H9 (cell line): ENCODE measurements at regions not wholly inside any gene's neighbourhood (a gene's known extent, or its start where the extent isn't known, plus 50 kb on each side); places are given as distances from the start of the nearest gene placed in this dataset.

ENCODE experiments used
- DNase-seq: peaks from one replicate; pipeline ENCODE4 v3.0.0-alpha.2; 2017
- H2AFZ ChIP-seq: one replicate; pipeline ENCODE4 v1.6.1; 2013; ENCODE audit warnings: mild to moderate bottlenecking, low read length, control low read depth, moderate library complexity
- H2AK5ac ChIP-seq: 2 replicates; pipeline ENCODE4 v1.6.1; 2013; ENCODE audit warnings: low read length, control low read depth, mixed read lengths; ENCODE audit not compliant: insufficient read length
- H2BK120ac ChIP-seq: one replicate; pipeline ENCODE4 v1.6.1; 2013; ENCODE audit warnings: low read depth, mild to moderate bottlenecking, low read length, control low read depth, inconsistent platforms; ENCODE audit not compliant: poor library complexity, severe bottlenecking
- H2BK12ac ChIP-seq: 2 replicates; pipeline ENCODE4 v1.6.1; 2013; ENCODE audit warnings: low read length, control low read depth, mixed read lengths, low read depth; ENCODE audit not compliant: insufficient read length
- H2BK15ac ChIP-seq: 2 replicates; pipeline ENCODE4 v1.6.1; 2013; ENCODE audit warnings: low read depth, low read length, control low read depth
- H2BK20ac ChIP-seq: one replicate; pipeline ENCODE4 v1.6.1; 2013; ENCODE audit warnings: low read depth, mild to moderate bottlenecking, low read length, control low read depth, inconsistent platforms; ENCODE audit not compliant: poor library complexity, severe bottlenecking
- H2BK5ac ChIP-seq: 2 replicates; pipeline ENCODE4 v1.6.1; 2013; ENCODE audit warnings: low read length, control low read depth, mixed read lengths; ENCODE audit not compliant: insufficient read length
- H3K14ac ChIP-seq: 2 replicates; pipeline ENCODE4 v1.6.1; 2013; ENCODE audit warnings: low read length, control low read depth; ENCODE audit not compliant: insufficient read depth
- H3K18ac ChIP-seq: 2 replicates; pipeline ENCODE4 v1.6.1; 2013; ENCODE audit warnings: low read depth, mild to moderate bottlenecking, mixed read lengths, low read length, control low read depth; ENCODE audit not compliant: insufficient read length
- H3K23ac ChIP-seq: 2 replicates; pipeline ENCODE4 v1.6.1; 2013; ENCODE audit warnings: low read length, control low read depth, mixed read lengths, low read depth; ENCODE audit not compliant: insufficient read length
- H3K23me2 ChIP-seq: 2 replicates; pipeline ENCODE4 v1.6.1; 2013; ENCODE audit warnings: low read depth, mild to moderate bottlenecking, mixed read lengths, low read length, control low read depth; ENCODE audit not compliant: insufficient read length, poor library complexity, severe bottlenecking
- H3K27ac ChIP-seq: 2 replicates; pipeline ENCODE4 v1.5.1; 2013; ENCODE audit warnings: low read length, control low read depth, mixed read lengths, low read depth; ENCODE audit not compliant: insufficient read length
- H3K27me3 ChIP-seq: 2 replicates; pipeline ENCODE4 v1.6.1; 2013; ENCODE audit warnings: low read length, control low read depth, inconsistent platforms; ENCODE audit not compliant: insufficient read depth
- H3K4ac ChIP-seq: 2 replicates; pipeline ENCODE4 v1.6.1; 2013; ENCODE audit warnings: low read depth, mild to moderate bottlenecking, control low read depth, inconsistent platforms, low read length, moderate library complexity
- H3K4me1 ChIP-seq: 2 replicates; pipeline ENCODE4 v1.6.1; 2013; ENCODE audit warnings: low read length, control low read depth, inconsistent platforms; ENCODE audit not compliant: insufficient read depth
- H3K4me2 ChIP-seq: 2 replicates; pipeline ENCODE4 v1.6.1; 2013; ENCODE audit warnings: low read length, control low read depth, mixed read lengths; ENCODE audit not compliant: insufficient read length, insufficient read depth
- H3K56ac ChIP-seq: 2 replicates; pipeline ENCODE4 v1.6.1; 2013; ENCODE audit warnings: low read depth, mild to moderate bottlenecking, mixed read lengths, low read length, control low read depth; ENCODE audit not compliant: insufficient read length
- H3K79me1 ChIP-seq: 2 replicates; pipeline ENCODE4 v1.6.1; 2013; ENCODE audit warnings: low read depth, mild to moderate bottlenecking, moderate library complexity, low read length, control low read depth, inconsistent platforms; ENCODE audit not compliant: insufficient read depth, poor library complexity, severe bottlenecking
- H3K79me2 ChIP-seq: 2 replicates; pipeline ENCODE4 v1.6.1; 2013; ENCODE audit warnings: low read length, control low read depth, inconsistent platforms; ENCODE audit not compliant: insufficient read depth
- H3K9ac ChIP-seq: 2 replicates; pipeline ENCODE4 v1.6.1; 2013; ENCODE audit warnings: low read length, control low read depth, mixed read lengths; ENCODE audit not compliant: insufficient read length; ENCODE audit errors: extremely low read depth
- H3K9me3 ChIP-seq: one replicate; pipeline ENCODE4 v1.6.1; 2013; ENCODE audit warnings: low read depth, low read length, inconsistent platforms; ENCODE audit not compliant: control insufficient read depth
- H3T11ph ChIP-seq: one replicate; pipeline ENCODE4 v1.6.1; 2013; ENCODE audit warnings: mild to moderate bottlenecking, low read length, control low read depth, inconsistent platforms
- H4K20me1 ChIP-seq: one replicate; pipeline ENCODE4 v1.6.1; 2013; ENCODE audit not compliant: control insufficient read depth, insufficient read length, insufficient read depth
- H4K5ac ChIP-seq: 2 replicates; pipeline ENCODE4 v1.6.1; 2013; ENCODE audit warnings: low read depth, mild to moderate bottlenecking, mixed read lengths, low read length, control low read depth; ENCODE audit not compliant: insufficient read length
- H4K8ac ChIP-seq: replicated peaks from 2 replicates; pipeline ENCODE4 v1.6.1; 2013; ENCODE audit warnings: low read length, control low read depth, mixed read lengths, low read depth; ENCODE audit not compliant: insufficient read length
- H4K91ac ChIP-seq: 2 replicates; pipeline ENCODE4 v1.6.1; 2013; ENCODE audit warnings: low read depth, mild to moderate bottlenecking, moderate library complexity, mixed read lengths, low read length, control low read depth; ENCODE audit not compliant: insufficient read length
- H3K27ac Mint-ChIP-seq, 3 experiments: 2 replicates in 2 of 3; 3 replicates in 1 of 3; pipeline ENCODE4 v1.8.0; 2020 to 2021; ENCODE audit warnings: mixed read lengths in 3 of 3, mild to moderate bottlenecking in 1 of 3, moderate library complexity in 1 of 3
- H3K27me3 Mint-ChIP-seq: 2 replicates; pipeline ENCODE4 v1.8.0; 2021; ENCODE audit warnings: low read depth, mild to moderate bottlenecking, moderate library complexity, mixed read lengths
- H3K36me3 Mint-ChIP-seq, 3 experiments: 2 replicates in 2 of 3; 3 replicates in 1 of 3; pipeline ENCODE4 v1.8.0; 2020 to 2021; ENCODE audit warnings: low read depth in 3 of 3, mixed read lengths in 3 of 3; ENCODE audit not compliant: insufficient read depth in 1 of 3
- H3K4me1 Mint-ChIP-seq, 2 experiments: 2 replicates each; pipeline ENCODE4 v1.8.0; 2020; ENCODE audit warnings: mixed read lengths in 2 of 2
- H3K4me3 Mint-ChIP-seq, 2 experiments: 2 replicates in 1 of 2; 3 replicates in 1 of 2; pipeline ENCODE4 v1.8.0; 2020 to 2021; ENCODE audit warnings: mild to moderate bottlenecking in 2 of 2, mixed read lengths in 2 of 2, moderate library complexity in 1 of 2
- H3K9me3 Mint-ChIP-seq, 2 experiments: 2 replicates in 1 of 2; 3 replicates in 1 of 2; pipeline ENCODE4 v1.8.0; 2020; ENCODE audit warnings: mild to moderate bottlenecking in 2 of 2, mixed read lengths in 2 of 2, moderate library complexity in 1 of 2
- WGBS: extraction: QIAGEN DNeasy Blood & Tissue Kit; methylation state at CpG from one replicate; pipeline ENCODE4 v1.1.7; 2013; ENCODE audit warnings: missing lambda C conversion rate, low lambda C conversion rate, mixed read lengths; ENCODE audit not compliant: insufficient read length; ENCODE audit errors: extremely low coverage; 5-methylcytosine and 5-hydroxymethylcytosine counted together
- TF ChIP-seq, protein P1 (sequence below): fragments of 200-600 bp; sonication (generic); conservative IDR thresholded peaks from 3 replicates; pipeline ENCODE4 v1.8.0; 2021; ENCODE audit warnings: antibody characterized with exemption, mild to moderate bottlenecking

DNA sequence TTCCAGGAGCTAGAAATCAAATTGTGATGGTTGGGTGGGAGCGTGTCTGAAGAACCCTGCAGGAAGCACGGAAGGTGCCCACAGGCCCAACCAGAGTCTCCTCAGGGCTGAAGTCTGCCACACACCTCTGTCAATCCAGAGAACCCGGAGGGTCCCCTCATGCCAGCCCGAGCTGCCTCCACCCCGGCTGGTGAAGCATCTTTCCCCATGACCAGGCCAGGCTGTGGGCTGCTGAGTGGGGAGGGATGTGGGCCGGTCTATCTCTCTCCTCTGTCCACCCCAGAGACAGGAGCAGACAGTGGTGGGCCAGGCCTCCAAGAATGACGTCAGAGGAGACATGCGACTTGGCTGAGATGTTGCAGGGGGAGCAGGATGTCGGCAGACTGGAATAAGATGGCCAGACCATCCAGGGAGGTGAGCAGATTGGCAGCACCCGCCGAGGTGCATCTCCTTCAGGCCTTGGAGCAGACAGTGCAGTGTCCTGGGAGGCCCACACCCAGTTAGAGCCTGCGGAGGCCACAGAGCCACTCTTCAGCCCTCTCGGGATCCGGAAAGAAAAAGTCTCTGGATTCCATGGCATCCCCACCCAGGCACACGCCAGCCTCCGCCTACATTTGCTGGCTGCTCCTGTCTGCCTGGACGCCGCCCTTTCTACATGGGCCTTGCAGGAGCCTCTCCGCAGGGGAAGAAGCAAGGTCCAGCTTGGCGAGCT, 1524.9 kb downstream of the BRD1 start:
- H4K8ac ChIP-seq: no peak overlapping the region
- peaks cover 0 to 4% of the 10 kb centered on the region in 2 experiments; a peak in 1 of 5 replicates for H3K9me3 Mint-ChIP-seq
- no peak overlapping the region for H2BK20ac ChIP-seq
- no peaks in the 10 kb centered on the region for H3K79me1 ChIP-seq
- H2BK12ac ChIP-seq: no peak overlapping the region
- no peak overlapping the region for H4K5ac ChIP-seq
- H2AK5ac ChIP-seq: no peak overlapping the region
- H3K27ac Mint-ChIP-seq: no peak overlapping the region
- no peaks in the 10 kb centered on the region for H3K79me2 ChIP-seq
- H3K4me1 Mint-ChIP-seq: peaks cover 15 to 29% of the 10 kb centered on the region in 2 experiments
- H3K27me3 Mint-ChIP-seq: peaks cover 9% of the 10 kb centered on the region
- H3K23ac ChIP-seq: no peak overlapping the region
- H4K91ac ChIP-seq: no peak overlapping the region
- no peaks in the 10 kb centered on the region for H3K27me3 ChIP-seq
- H3K56ac ChIP-seq: no peak overlapping the region
- H2AFZ ChIP-seq: no peak overlapping the region
- no peaks in the 10 kb centered on the region for H3K36me3 Mint-ChIP-seq
- no peak overlapping the region for H3K9ac ChIP-seq
- H3K14ac ChIP-seq: no peak overlapping the region
- H2BK5ac ChIP-seq: no peak overlapping the region
- no peak overlapping the region for H3K4me2 ChIP-seq
- H3K4me3 Mint-ChIP-seq: no peak overlapping the region
- no peaks in the 10 kb centered on the region for H4K20me1 ChIP-seq
- H2BK15ac ChIP-seq: no peak overlapping the region
- H3T11ph ChIP-seq: no peak overlapping the region
- no peaks in the 10 kb centered on the region for H3K4me1 ChIP-seq
- no peak overlapping the region for H3K18ac ChIP-seq
- no CpG with 5 or more reads among the region's 20 CpGs for WGBS
- H3K4ac ChIP-seq: no peak overlapping the region
- H2BK120ac ChIP-seq: no peak overlapping the region
- TF ChIP-seq, protein P1, sequence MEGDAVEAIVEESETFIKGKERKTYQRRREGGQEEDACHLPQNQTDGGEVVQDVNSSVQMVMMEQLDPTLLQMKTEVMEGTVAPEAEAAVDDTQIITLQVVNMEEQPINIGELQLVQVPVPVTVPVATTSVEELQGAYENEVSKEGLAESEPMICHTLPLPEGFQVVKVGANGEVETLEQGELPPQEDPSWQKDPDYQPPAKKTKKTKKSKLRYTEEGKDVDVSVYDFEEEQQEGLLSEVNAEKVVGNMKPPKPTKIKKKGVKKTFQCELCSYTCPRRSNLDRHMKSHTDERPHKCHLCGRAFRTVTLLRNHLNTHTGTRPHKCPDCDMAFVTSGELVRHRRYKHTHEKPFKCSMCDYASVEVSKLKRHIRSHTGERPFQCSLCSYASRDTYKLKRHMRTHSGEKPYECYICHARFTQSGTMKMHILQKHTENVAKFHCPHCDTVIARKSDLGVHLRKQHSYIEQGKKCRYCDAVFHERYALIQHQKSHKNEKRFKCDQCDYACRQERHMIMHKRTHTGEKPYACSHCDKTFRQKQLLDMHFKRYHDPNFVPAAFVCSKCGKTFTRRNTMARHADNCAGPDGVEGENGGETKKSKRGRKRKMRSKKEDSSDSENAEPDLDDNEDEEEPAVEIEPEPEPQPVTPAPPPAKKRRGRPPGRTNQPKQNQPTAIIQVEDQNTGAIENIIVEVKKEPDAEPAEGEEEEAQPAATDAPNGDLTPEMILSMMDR: no peak
- no peak for DNase-seq
- H3K23me2 ChIP-seq: no peaks in the 10 kb centered on the region
- H3K27ac ChIP-seq: no peak overlapping the region
- H3K9me3 ChIP-seq: no peaks in the 10 kb centered on the region
